Keratinocyte (primary cell): ENCODE measurements at regions not wholly inside any gene's neighbourhood (a gene's known extent, or its start where the extent isn't known, plus 50 kb on each side); places are given as distances from the start of the nearest gene placed in this dataset.

Experiments
- DNase-seq: peaks from one replicate; pipeline ENCODE4 v3.0.0-alpha.2; 2011; ENCODE audit warnings: low read depth, missing footprints, low spot score
- FAIRE-seq: peaks from 2 replicates; lab custom pipeline; 2011; peaks lifted over from hg19 to GRCh38; lab: Jason Lieb, UNC
- H2AFZ ChIP-seq: 2 replicates; pipeline ENCODE4 v1.6.0; 2012; ENCODE audit warnings: low read length, control low read depth, inconsistent platforms; ENCODE audit not compliant: control insufficient read depth
- H3K27ac ChIP-seq: 2 replicates; pipeline ENCODE4 v1.5.1; 2011; ENCODE audit warnings: low read length; ENCODE audit not compliant: control insufficient read depth, insufficient read depth
- H3K27me3 ChIP-seq: 3 replicates; pipeline ENCODE4 v1.6.0; 2011; ENCODE audit warnings: low read length; ENCODE audit not compliant: control insufficient read depth, insufficient read depth; ENCODE audit errors: extremely low read depth
- H3K36me3 ChIP-seq, 2 experiments: 2 replicates in 1 of 2; 3 replicates in 1 of 2; pipeline ENCODE4 v1.5.1; 2011; ENCODE audit warnings: low read length in 2 of 2, mild to moderate bottlenecking in 1 of 2; ENCODE audit not compliant: control insufficient read depth in 2 of 2, insufficient read depth in 2 of 2; ENCODE audit errors: extremely low read depth in 1 of 2
- H3K4me1 ChIP-seq: 3 replicates; pipeline ENCODE4 v1.5.1; 2011; ENCODE audit warnings: low read length; ENCODE audit not compliant: control insufficient read depth, insufficient read depth; ENCODE audit errors: extremely low read depth
- H3K4me2 ChIP-seq: 3 replicates; pipeline ENCODE4 v1.6.0; 2011; ENCODE audit warnings: low read depth, low read length; ENCODE audit not compliant: control insufficient read depth, insufficient read depth; ENCODE audit errors: extremely low read depth
- H3K4me3 ChIP-seq, 3 experiments: fragments of 200-600 bp in 1 of 3; sonication (generic) in 1 of 3; 2 replicates in 2 of 3; 3 replicates in 1 of 3; pipeline ENCODE4 v1.5.1; 2011 to 2016; ENCODE audit warnings: low read length in 3 of 3, mild to moderate bottlenecking in 3 of 3, control low read depth in 2 of 3, inconsistent platforms in 1 of 3, low read depth in 1 of 3, mixed read lengths in 1 of 3, mixed run types in 1 of 3, moderate library complexity in 1 of 3; ENCODE audit not compliant: control insufficient read depth in 2 of 3, insufficient read depth in 2 of 3; ENCODE audit errors: extremely low read depth in 1 of 3
- H3K79me2 ChIP-seq: 2 replicates; pipeline ENCODE4 v1.6.0; 2012; ENCODE audit warnings: low read length; ENCODE audit not compliant: control insufficient read depth, insufficient read depth
- H3K9ac ChIP-seq: 3 replicates; pipeline ENCODE4 v1.6.0; 2011; ENCODE audit warnings: low read length; ENCODE audit not compliant: control insufficient read depth, insufficient read depth; ENCODE audit errors: extremely low read depth
- H3K9me1 ChIP-seq: 3 replicates; pipeline ENCODE4 v1.6.0; 2011; ENCODE audit warnings: low read length; ENCODE audit not compliant: control insufficient read depth, insufficient read depth; ENCODE audit errors: extremely low read depth
- H3K9me3 ChIP-seq: 2 replicates; pipeline ENCODE4 v1.5.1; 2012; ENCODE audit warnings: low read depth, low read length; ENCODE audit not compliant: control insufficient read depth
- H4K20me1 ChIP-seq: 3 replicates; pipeline ENCODE4 v1.6.0; 2011; ENCODE audit warnings: low read length; ENCODE audit not compliant: control insufficient read depth, insufficient read depth; ENCODE audit errors: extremely low read depth
- CTCF ChIP-seq, 3 experiments: IDR thresholded peaks in 1 of 3; conservative IDR thresholded peaks in 1 of 3; optimal IDR thresholded peaks in 1 of 3; 2 replicates in 2 of 3; 3 replicates in 1 of 3; pipeline versions ENCODE3 to v1.5.1; 2011; ENCODE audit warnings: low read length in 3 of 3, mild to moderate bottlenecking in 3 of 3, moderate library complexity in 2 of 3, control low read depth in 1 of 3, inconsistent platforms in 1 of 3; ENCODE audit not compliant: insufficient read depth in 2 of 3; ENCODE audit errors: extremely low read depth in 1 of 3
- EZH2 ChIP-seq: IDR thresholded peaks from one replicate; pipeline ENCODE4 v1.6.1; 2012; ENCODE audit warnings: inconsistent platforms, mild to moderate bottlenecking, low read length, moderate library complexity
- dilution Hi-C: fragments of 300-500 bp; cut with MboI; formaldehyde crosslinking; loops from one replicate; pipeline ENCODE4 v1.7.0; 2020; ENCODE audit warnings: low sequenced_read_pairs; ENCODE audit not compliant: extremely low pct_ligation_motif_present

GRCh38 chr7:63093481-63093880 is 905.2 kb upstream of the ZNF722 start:
- Histone ChIP-seq H3K27ac (no peak overlapping the region), H2AFZ (no peak overlapping the region), H3K9me1 (no peaks in the 10 kb centered on the region), H3K9ac (no peak overlapping the region), H3K4me3 (no peak overlapping the region), H3K4me2 (no peak overlapping the region), H3K36me3 (no peaks in the 10 kb centered on the region), H3K79me2 (no peaks in the 10 kb centered on the region), H3K27me3 (no peaks in the 10 kb centered on the region), H3K9me3 (no peaks in the 10 kb centered on the region), H4K20me1 (no peaks in the 10 kb centered on the region), H3K4me1 (no peaks in the 10 kb centered on the region)
- DNase-seq (no peak), FAIRE-seq (no peak)
- TF ChIP-seq EZH2 (no peak), CTCF (optimal IDR thresholded peaks at IDR 0.05 in 1 of 3, IDR thresholded peaks at IDR 0.05 in 1 of 3, conservative IDR thresholded peaks at IDR 0.05 in 1 of 3; ENCODE audit: extremely low read depth in 1 of 3, insufficient read depth in 2 of 3, low read length in 3 of 3) (no peak)
- dilution Hi-C loops, result no loop called here

GRCh38 chr7:63096141-63096540 is 902.5 kb upstream of the ZNF722 start:
- dilution Hi-C loops, result no loop called here
- H3K4me1 ChIP-seq, result no peaks in the 10 kb centered on the region
- H2AFZ ChIP-seq, result no peak overlapping the region
- H3K79me2 ChIP-seq, result no peaks in the 10 kb centered on the region
- TF ChIP-seq EZH2, result no peak
- no peak for TF ChIP-seq CTCF (optimal IDR thresholded peaks at IDR 0.05 in 1 of 3, IDR thresholded peaks at IDR 0.05 in 1 of 3, conservative IDR thresholded peaks at IDR 0.05 in 1 of 3; ENCODE audit: extremely low read depth in 1 of 3, insufficient read depth in 2 of 3, low read length in 3 of 3)
- DNase-seq, result no peak
- no peaks in the 10 kb centered on the region for H3K27me3 ChIP-seq
- H3K9ac ChIP-seq, result no peak overlapping the region
- H3K27ac ChIP-seq, result no peak overlapping the region
- no peaks in the 10 kb centered on the region for H3K9me1 ChIP-seq
- no peak overlapping the region for H3K4me2 ChIP-seq
- no peaks in the 10 kb centered on the region for H3K36me3 ChIP-seq
- no peak overlapping the region for H3K4me3 ChIP-seq
- FAIRE-seq, result no peak
- no peaks in the 10 kb centered on the region for H4K20me1 ChIP-seq
- no peaks in the 10 kb centered on the region for H3K9me3 ChIP-seq
